GM12865 (cell line): ENCODE measurements at regions not wholly inside any gene's neighbourhood (a gene's known extent, or its start where the extent isn't known, plus 50 kb on each side); places are given as distances from the start of the nearest gene placed in this dataset.
"Not testable (repeated sequence)": the region's sequence is repeated elsewhere in the genome, so short reads cannot be mapped to it uniquely, and the experiment has no call there.

Experiments
- DNase-seq: peaks from one replicate; pipeline ENCODE4 v3.0.0; 2010; ENCODE audit warnings: low read depth
- H3K4me3 ChIP-seq: 2 replicates; pipeline ENCODE4 v1.5.1; 2011; ENCODE audit warnings: mild to moderate bottlenecking, low read depth, low read length, control low read depth
- CTCF ChIP-seq: IDR thresholded peaks from 2 replicates; pipeline ENCODE4 v1.5.1; 2011; ENCODE audit warnings: low read length, control low read depth, low read depth, inconsistent platforms; ENCODE audit not compliant: insufficient read depth; ENCODE audit errors: missing control alignments

GRCh38 chr3:15933439-15934139 is 135.8 kb upstream of the ANKRD28 start:
- TF ChIP-seq CTCF, result no peak
- no peak for DNase-seq
- no peak overlapping the region for H3K4me3 ChIP-seq

- no peak for TF ChIP-seq CTCF
- H3K4me3 ChIP-seq, result no peak overlapping the region
- DNase-seq, result no peak
Observed at GRCh38 chr3:15934389-15935195, 136.8 kb upstream of the ANKRD28 start.

- TF ChIP-seq CTCF, result no peak
- DNase-seq, result no peak
- no peak overlapping the region for H3K4me3 ChIP-seq
Observed at GRCh38 chr3:15936312-15936711, 138.5 kb upstream of the ANKRD28 start.

- TF ChIP-seq CTCF, result no peak
- no peak overlapping the region for H3K4me3 ChIP-seq
- DNase-seq, result no peak
Observed at GRCh38 chr3:15940641-15941040, 142.9 kb upstream of the ANKRD28 start.

GRCh38 chr3:15941457-15941856 is 143.7 kb upstream of the ANKRD28 start:
- not testable (repeated sequence) for H3K4me3 ChIP-seq, DNase-seq

- TF ChIP-seq CTCF, result no peak
- no peak for DNase-seq
- no peak overlapping the region for H3K4me3 ChIP-seq
Observed at GRCh38 chr3:15941958-15942357, 144.2 kb upstream of the ANKRD28 start.

- no peak for TF ChIP-seq CTCF
- no peak overlapping the region for H3K4me3 ChIP-seq
- DNase-seq, result no peak
Observed at GRCh38 chr3:15942462-15942861, 144.7 kb upstream of the ANKRD28 start.
